HCT116 (cell line): ENCODE measurements at regions not wholly inside any gene's neighbourhood (a gene's known extent, or its start where the extent isn't known, plus 50 kb on each side); places are given as distances from the start of the nearest gene placed in this dataset.

Experiments used
- ATAC-seq: fragments of 200-7000 bp; cut with Tn5 transposase; 2 replicates; pipeline ENCODE4 v1.9.1; 2020; ENCODE audit warnings: mild to moderate bottlenecking, moderate library complexity
- BruUV-seq: library from RNA; stranded (reverse); fragments of 400-500 nt; replicated peaks from 2 replicates; lab custom pipeline; 2021; lab: Mats Ljungman, UMichigan
- CTCF ChIA-PET: fragments of 300-600 bp; sonication (Branson Sonifier 250); formaldehyde crosslinking; loops from one replicate; lab custom pipeline; 2021; ENCODE audit warnings: antibody characterized with exemption; lab: Charles Lee
- POLR2A ChIA-PET: fragments of 300-600, 350-600 bp; sonication (Branson Sonifier 250); formaldehyde crosslinking; loops from one replicate; lab custom pipeline; 2021; ENCODE audit warnings: antibody characterized with exemption; lab: Charles Lee
- RAD21 ChIA-PET, 2 experiments: fragments of 300-600 bp; sonication (Branson Sonifier 250); formaldehyde crosslinking; loops; one replicate each; lab custom pipeline; 2023; ENCODE audit warnings: low total read pairs in 2 of 2; ENCODE audit not compliant: uncharacterized antibody in 2 of 2, unreplicated experiment in 2 of 2, low non-redundant PET in 1 of 2; lab: Charles Lee
- DNase-seq: peaks from one replicate; pipeline ENCODE4 v3.0.0-alpha.2; 2010; ENCODE audit warnings: low read depth, low spot score
- H2AFZ ChIP-seq: fragments of 200-600 bp; shearing (Covaris generic), sonication (generic); 2 replicates; pipeline ENCODE4 v1.6.1; 2017; ENCODE audit warnings: low read depth, mixed run types, mixed read lengths, antibody characterized with exemption, low read length; ENCODE audit not compliant: poor library complexity, severe bottlenecking
- H3K27ac ChIP-seq: 2 replicates; pipeline ENCODE4 v1.5.1; 2012; ENCODE audit warnings: low read depth, low read length
- H3K27me3 ChIP-seq: fragments of 200-600 bp; sonication (generic); 2 replicates; pipeline ENCODE4 v1.6.1; 2016; ENCODE audit warnings: mixed run types, low read length, mixed read lengths; ENCODE audit not compliant: insufficient read depth
- H3K36me3 ChIP-seq, 2 experiments: fragments of 200-500 bp in 1 of 2; fragments of 200-600 bp in 1 of 2; sonication (Bioruptor generic) in 1 of 2; sonication (generic) in 1 of 2; 2 replicates each; pipeline versions ENCODE4 v1.5.1 to v1.6.1; 2014 to 2016; ENCODE audit warnings: low read length in 2 of 2, inconsistent platforms in 1 of 2, mixed read lengths in 1 of 2, mixed run types in 1 of 2; ENCODE audit not compliant: insufficient read depth in 2 of 2, control insufficient read depth in 1 of 2
- H3K4me1 ChIP-seq, 2 experiments: fragments of 200-600 bp in 1 of 2; sonication (generic) in 1 of 2; 2 replicates each; pipeline versions ENCODE4 v1.5.1 to v1.6.1; 2012 to 2017; ENCODE audit warnings: low read length in 2 of 2, inconsistent platforms in 1 of 2, mild to moderate bottlenecking in 1 of 2, mixed read lengths in 1 of 2, mixed run types in 1 of 2, moderate library complexity in 1 of 2; ENCODE audit not compliant: insufficient read depth in 2 of 2, control insufficient read depth in 1 of 2
- H3K4me2 ChIP-seq: fragments of 200-600 bp; sonication (generic); 2 replicates; pipeline ENCODE4 v1.6.1; 2017; ENCODE audit warnings: mixed run types, low read length, mixed read lengths
- H3K4me3 ChIP-seq, 2 experiments: fragments of 200-600 bp in 1 of 2; sonication (generic) in 1 of 2; replicated peaks in 1 of 2; 2 replicates each; pipeline ENCODE4 v1.5.1; 2011 to 2016; ENCODE audit warnings: low read length in 2 of 2, control low read depth in 1 of 2, low read depth in 1 of 2, mild to moderate bottlenecking in 1 of 2, mixed read lengths in 1 of 2, mixed run types in 1 of 2
- H3K79me2 ChIP-seq: fragments of 200-600 bp; sonication (generic); 2 replicates; pipeline ENCODE4 v1.6.1; 2017; ENCODE audit warnings: mild to moderate bottlenecking, mixed run types, low read length, moderate library complexity, mixed read lengths; ENCODE audit not compliant: insufficient read depth
- H3K9ac ChIP-seq: fragments of 200-600 bp; sonication (generic); 2 replicates; pipeline ENCODE4 v1.6.1; 2016; ENCODE audit warnings: low read length, mixed read lengths
- H3K9me2 ChIP-seq: fragments of 200-600 bp; sonication (generic), shearing (Covaris generic); 2 replicates; pipeline ENCODE4 v1.6.1; 2017; ENCODE audit warnings: mixed run types, mild to moderate bottlenecking, moderate library complexity; ENCODE audit not compliant: insufficient read depth
- H3K9me3 ChIP-seq, 2 experiments: fragments of 200-500 bp in 1 of 2; fragments of 200-600 bp in 1 of 2; sonication (Bioruptor generic) in 1 of 2; sonication (generic) in 1 of 2; 2 replicates each; pipeline ENCODE4 v1.6.1; 2014 to 2017; ENCODE audit warnings: low read length in 2 of 2, mixed read lengths in 2 of 2, inconsistent platforms in 1 of 2, low read depth in 1 of 2, mild to moderate bottlenecking in 1 of 2, mixed run types in 1 of 2, moderate library complexity in 1 of 2; ENCODE audit not compliant: control insufficient read depth in 1 of 2, insufficient read depth in 1 of 2
- H4K20me1 ChIP-seq: fragments of 200-600 bp; sonication (generic), shearing (Covaris generic); 2 replicates; pipeline ENCODE4 v1.6.1; 2017; ENCODE audit warnings: mixed run types, mild to moderate bottlenecking, moderate library complexity; ENCODE audit not compliant: insufficient read depth
- ATF3 ChIP-seq: IDR thresholded peaks from 2 replicates; pipeline ENCODE4 v1.6.1; 2012
- CBX3 ChIP-seq: IDR thresholded peaks from 2 replicates; pipeline ENCODE4 v1.6.1; 2012; ENCODE audit warnings: low read depth
- EGR1 ChIP-seq: IDR thresholded peaks from 2 replicates; pipeline ENCODE4 v1.6.1; 2012; ENCODE audit warnings: low read depth
- FOSL1 ChIP-seq: IDR thresholded peaks from 2 replicates; pipeline ENCODE4 v1.6.1; 2012; ENCODE audit warnings: low read depth
- JUND ChIP-seq: IDR thresholded peaks from 2 replicates; pipeline ENCODE4 v1.6.1; 2012
- MAX ChIP-seq: IDR thresholded peaks from 2 replicates; pipeline ENCODE4 v1.6.1; 2012
- POLR2A ChIP-seq: IDR thresholded peaks from 2 replicates; pipeline ENCODE4 v1.7.0; 2011; ENCODE audit warnings: borderline replicate concordance; ENCODE audit not compliant: insufficient read depth, insufficient read length; ENCODE audit errors: extremely low read depth
- POLR2AphosphoS5 ChIP-seq: IDR thresholded peaks from 2 replicates; pipeline ENCODE4 v1.6.1; 2011; ENCODE audit warnings: mild to moderate bottlenecking, low read depth, low read length, moderate library complexity
- SIN3A ChIP-seq: IDR thresholded peaks from 2 replicates; pipeline ENCODE4 v1.6.1; 2012; ENCODE audit warnings: low read depth
- SRF ChIP-seq: IDR thresholded peaks from 2 replicates; pipeline ENCODE4 v1.6.1; 2012; ENCODE audit warnings: low read depth
- TCF7L2 ChIP-seq: IDR thresholded peaks from 2 replicates; pipeline ENCODE4 v1.7.0; 2011; ENCODE audit warnings: borderline replicate concordance, inconsistent platforms; ENCODE audit not compliant: insufficient read depth, insufficient read length; ENCODE audit errors: extremely low read depth
- YY1 ChIP-seq: IDR thresholded peaks from 2 replicates; pipeline ENCODE4 v1.6.1; 2011; ENCODE audit warnings: low read length, low read depth, moderate library complexity, mild to moderate bottlenecking; ENCODE audit not compliant: insufficient replicate concordance; ENCODE audit errors: extremely low read depth
- ZBTB33 ChIP-seq: IDR thresholded peaks from 2 replicates; pipeline ENCODE4 v1.6.1; 2011; ENCODE audit warnings: mild to moderate bottlenecking, low read length, moderate library complexity; ENCODE audit not compliant: insufficient replicate concordance; ENCODE audit errors: extremely low read depth
- ZFX ChIP-seq: fragments of 450-650 bp; IDR thresholded peaks from 2 replicates; pipeline ENCODE4 v1.6.1; 2017
- intact Hi-C: fragments of 100-400 bp; cut with micrococcal nuclease; formaldehyde crosslinking; loops from 2 replicates; pipeline ENCODE4 v1.10.0; 2022

- ChIA-PET RAD21 (no interaction called here), POLR2A (no interaction called here), CTCF (no interaction called here)
- no peak for DNase-seq
- BruUV-seq = no TSS peak
- H4K20me1 ChIP-seq = no peaks in the 10 kb centered on the region
- H3K9me2 ChIP-seq = no peaks in the 10 kb centered on the region
- no peaks in the 10 kb centered on the region for H3K27me3 ChIP-seq
- H3K9ac ChIP-seq = no peak overlapping the region
- H3K36me3 ChIP-seq = no peaks in the 10 kb centered on the region
- intact Hi-C loops = no loop called here
- H3K4me1 ChIP-seq = no peaks in the 10 kb centered on the region
- no peak for ATAC-seq
- H3K4me3 ChIP-seq = no peak overlapping the region
- H2AFZ ChIP-seq = no peak overlapping the region
- H3K27ac ChIP-seq = no peak overlapping the region
- no peak for TF ChIP-seq YY1
- no peak for TF ChIP-seq FOSL1
- no peak for TF ChIP-seq MAX
- TF ChIP-seq CBX3 = no peak
- TF ChIP-seq ZFX = no peak
- TF ChIP-seq ATF3 = no peak
- no peak for TF ChIP-seq POLR2AphosphoS5
- TF ChIP-seq ZBTB33 = no peak
- TF ChIP-seq TCF7L2 = no peak
- no peak for TF ChIP-seq EGR1
- no peak for TF ChIP-seq SRF
- TF ChIP-seq POLR2A = no peak
- TF ChIP-seq SIN3A = no peak
- no peak for TF ChIP-seq JUND
- H3K9me3 ChIP-seq = no peaks in the 10 kb centered on the region
- no peaks in the 10 kb centered on the region for H3K79me2 ChIP-seq
- no peak overlapping the region for H3K4me2 ChIP-seq
These were observed 598.8 kb downstream of the SUCLG1 start for GRCh38 chr2:83860320-83860719.
